DND-41 (cell line): ENCODE measurements at regions not wholly inside any gene's neighbourhood (a gene's known extent, or its start where the extent isn't known, plus 50 kb on each side); places are given as distances from the start of the nearest gene placed in this dataset.
A peak's percentile ranks its signal among the peaks of the same experiment; 100 is the strongest.

ENCODE experiments used
- ATAC-seq: fragments of 200-7000 bp; cut with Tn5 transposase; 3 replicates; pipeline ENCODE4 v1.9.1; 2021; ENCODE audit warnings: low read depth; ENCODE audit not compliant: insufficient read depth
- DNase-seq: peaks from one replicate; pipeline ENCODE4 v3.0.0-alpha.2; 2020
- H2AFZ ChIP-seq: 2 replicates; pipeline ENCODE4 v1.6.0; 2012; ENCODE audit warnings: low read depth, low read length
- H3K27ac ChIP-seq: 2 replicates; pipeline ENCODE4 v1.5.1; 2012; ENCODE audit warnings: low read length, inconsistent platforms
- H3K27me3 ChIP-seq: fragments of 200-600 bp; sonication (generic); 2 replicates; pipeline ENCODE4 v1.6.0; 2012; ENCODE audit warnings: low read length, mild to moderate bottlenecking, inconsistent platforms; ENCODE audit not compliant: insufficient read depth, poor library complexity
- H3K36me3 ChIP-seq: 2 replicates; pipeline ENCODE4 v1.5.1; 2012; ENCODE audit warnings: low read length, inconsistent platforms; ENCODE audit not compliant: insufficient read depth
- H3K4me1 ChIP-seq: 2 replicates; pipeline ENCODE4 v1.5.1; 2012; ENCODE audit warnings: mild to moderate bottlenecking, low read length; ENCODE audit not compliant: insufficient read depth
- H3K4me2 ChIP-seq: 2 replicates; pipeline ENCODE4 v1.6.0; 2012; ENCODE audit warnings: mild to moderate bottlenecking, moderate library complexity, low read length, inconsistent platforms; ENCODE audit not compliant: insufficient read depth
- H3K4me3 ChIP-seq, 2 experiments: fragments of 200-600 bp in 1 of 2; shearing (Covaris generic) in 1 of 2; 2 replicates each; pipeline ENCODE4 v1.5.1; 2012 to 2016; ENCODE audit warnings: inconsistent platforms in 2 of 2, low read length in 2 of 2, mild to moderate bottlenecking in 2 of 2, low read depth in 1 of 2, moderate library complexity in 1 of 2
- H3K79me2 ChIP-seq: 2 replicates; pipeline ENCODE4 v1.6.0; 2012; ENCODE audit warnings: low read length, inconsistent platforms; ENCODE audit not compliant: insufficient read depth
- H3K9ac ChIP-seq: 2 replicates; pipeline ENCODE4 v1.6.0; 2012; ENCODE audit warnings: low read depth, mild to moderate bottlenecking, inconsistent platforms, low read length, moderate library complexity
- H3K9me3 ChIP-seq: 2 replicates; pipeline ENCODE4 v1.5.1; 2012; ENCODE audit warnings: low read length, moderate library complexity, mild to moderate bottlenecking, inconsistent platforms; ENCODE audit not compliant: insufficient read depth, severe bottlenecking
- H4K20me1 ChIP-seq: 2 replicates; pipeline ENCODE4 v1.6.0; 2012; ENCODE audit warnings: low read length; ENCODE audit not compliant: insufficient read depth
- CTCF ChIP-seq: IDR thresholded peaks from 2 replicates; pipeline ENCODE4 v1.5.1; 2012; ENCODE audit warnings: borderline replicate concordance, low read length, moderate library complexity, mild to moderate bottlenecking; ENCODE audit not compliant: poor library complexity, severe bottlenecking; ENCODE audit errors: extremely low read depth
- EZH2 ChIP-seq: IDR thresholded peaks from 3 replicates; pipeline ENCODE4 v1.6.1; 2012; ENCODE audit warnings: borderline replicate concordance, low read depth, mild to moderate bottlenecking, moderate library complexity, low read length, inconsistent platforms; ENCODE audit not compliant: severe bottlenecking

- Histone ChIP-seq H3K36me3 (no peaks in the 10 kb centered on the region), H3K27me3 (no peaks in the 10 kb centered on the region), H3K4me1 (no peaks in the 10 kb centered on the region), H3K27ac (no peak overlapping the region), H3K9ac (no peak overlapping the region), H3K4me3 (no peak overlapping the region), H2AFZ (no peak overlapping the region), H3K9me3 (no peaks in the 10 kb centered on the region), H4K20me1 (no peaks in the 10 kb centered on the region), H3K79me2 (no peaks in the 10 kb centered on the region), H3K4me2 (no peak overlapping the region)
- DNase-seq (no peak), ATAC-seq (peak; percentile 55)
- TF ChIP-seq CTCF (no peak), EZH2 (no peak)
These were observed 432.3 kb downstream of the DHX35 start for GRCh38 chr20:39394461-39394860.

- DNase-seq, result peak; percentile 9
- no peak overlapping the region for H3K4me3 ChIP-seq
- no peaks in the 10 kb centered on the region for H3K79me2 ChIP-seq
- H2AFZ ChIP-seq, result no peak overlapping the region
- no peaks in the 10 kb centered on the region for H3K36me3 ChIP-seq
- H3K9ac ChIP-seq, result no peak overlapping the region
- H4K20me1 ChIP-seq, result no peaks in the 10 kb centered on the region
- TF ChIP-seq CTCF (no peak), EZH2 (no peak)
- no peak overlapping the region for H3K4me2 ChIP-seq
- H3K27me3 ChIP-seq, result no peaks in the 10 kb centered on the region
- H3K27ac ChIP-seq, result no peak overlapping the region
- no peak for ATAC-seq
- no peaks in the 10 kb centered on the region for H3K9me3 ChIP-seq
- no peaks in the 10 kb centered on the region for H3K4me1 ChIP-seq
These were observed 428.0 kb downstream of the DHX35 start for GRCh38 chr20:39390186-39390585.

GRCh38 chr20:39381595-39381994, 419.5 kb downstream of the DHX35 start:
- Histone ChIP-seq H3K4me2 (no peak overlapping the region), H3K79me2 (no peaks in the 10 kb centered on the region), H3K36me3 (no peaks in the 10 kb centered on the region), H2AFZ (no peak overlapping the region), H4K20me1 (no peaks in the 10 kb centered on the region), H3K27me3 (no peaks in the 10 kb centered on the region), H3K4me3 (no peak overlapping the region), H3K9ac (no peak overlapping the region), H3K4me1 (no peaks in the 10 kb centered on the region), H3K9me3 (no peaks in the 10 kb centered on the region), H3K27ac (no peak overlapping the region)
- ATAC-seq (no peak), DNase-seq (no peak)
- no peak for TF ChIP-seq CTCF
- no peak for TF ChIP-seq EZH2

GRCh38 chr20:39378776-39379175, 416.6 kb downstream of the DHX35 start:
- H3K9me3 ChIP-seq, result no peaks in the 10 kb centered on the region
- TF ChIP-seq EZH2, result no peak
- no peak for TF ChIP-seq CTCF
- no peaks in the 10 kb centered on the region for H3K36me3 ChIP-seq
- no peak overlapping the region for H3K27ac ChIP-seq
- H3K4me2 ChIP-seq, result no peak overlapping the region
- ATAC-seq, result no peak
- no peaks in the 10 kb centered on the region for H3K27me3 ChIP-seq
- H3K79me2 ChIP-seq, result no peaks in the 10 kb centered on the region
- H3K4me1 ChIP-seq, result no peaks in the 10 kb centered on the region
- no peak overlapping the region for H2AFZ ChIP-seq
- H3K9ac ChIP-seq, result no peak overlapping the region
- H3K4me3 ChIP-seq, result no peak overlapping the region
- no peak for DNase-seq
- H4K20me1 ChIP-seq, result no peaks in the 10 kb centered on the region
